Ovary (tissue), 7 donors: ENCODE measurements at regions not wholly inside any gene's neighbourhood (a gene's known extent, or its start where the extent isn't known, plus 50 kb on each side); places are given as distances from the start of the nearest gene placed in this dataset.

Source experiments
- DNase-seq, 5 donors: peaks; one replicate each; pipeline ENCODE4 v3.0.0-alpha.2; 2019 to 2020
- H3K27ac ChIP-seq, 2 donors: fragments of 200-600 bp; one replicate each; pipeline versions ENCODE4 v1.5.1 to v1.8.0; 2019 to 2022
- H3K27me3 ChIP-seq: fragments of 200-600 bp; one replicate; pipeline ENCODE4 v1.8.0; 2022
- H3K36me3 ChIP-seq: fragments of 200-600 bp; sonication (generic); one replicate; pipeline ENCODE4 v1.5.1; 2019
- H3K4me1 ChIP-seq: one replicate; pipeline ENCODE4 v1.8.1; 2013; ENCODE audit warnings: mild to moderate bottlenecking, moderate library complexity; ENCODE audit not compliant: insufficient read depth
- H3K4me3 ChIP-seq: fragments of 200-600 bp; sonication (generic); one replicate; pipeline ENCODE4 v1.5.1; 2017
- H3K9me3 ChIP-seq, 2 donors: fragments of 200-600 bp in 1 of 2; sonication (generic) in 1 of 2; one replicate each; pipeline versions ENCODE4 v1.5.1 to v1.8.1; 2013 to 2019; ENCODE audit warnings: mild to moderate bottlenecking in 1 of 2, moderate library complexity in 1 of 2
- EP300 ChIP-seq: sonication (generic); formaldehyde crosslinking; IDR thresholded peaks from one replicate; pipeline ENCODE4 v1.6.1; 2017; ENCODE audit warnings: antibody characterized with exemption
- POLR2A ChIP-seq: fragments of 450-650 bp; IDR thresholded peaks from one replicate; pipeline ENCODE4 v1.6.1; 2017; ENCODE audit warnings: antibody characterized with exemption, mild to moderate bottlenecking, moderate library complexity
- WGBS, 3 donors: extraction: QIAGEN DNeasy Blood & Tissue Kit in 1 of 3; methylation state at CpG; one replicate each; pipeline versions ENCODE4 v1.1.5 to v1.1.7; 2013 to 2017; 5-methylcytosine and 5-hydroxymethylcytosine counted together
- intact Hi-C, 4 donors: fragments of 100-400 bp; cut with DNase I; formaldehyde crosslinking; loops; one replicate each; pipeline versions ENCODE4 v1.11.0 to v1.15.1; 2022 to 2023
- TF ChIP-seq, protein P1 (sequence below), 3 donors: fragments of 450-650 bp in 2 of 3; fragments of 200-600 bp in 1 of 3; IDR thresholded peaks; one replicate each; pipeline versions ENCODE4 v1.5.1 to v1.8.0; 2016 to 2022; ENCODE audit warnings: antibody characterized with exemption in 3 of 3, mild to moderate bottlenecking in 1 of 3
- donor health status: DM: no; HTN: no; CAD: no; lungs with moderate emphysema.
- donor health status: DM: no; HTN: no; CAD: no.
- donor health status: Bipolar disorder and iron deficiency.
- donor health status: DM: no; HTN: no; CAD: no.
- donor health status: DM: yes; HTN: yes; CAD: no.

- no peak overlapping the region for H3K4me3 ChIP-seq
- intact Hi-C loops: no loop called here
- no peaks in the 10 kb centered on the region for H3K36me3 ChIP-seq
- TF ChIP-seq POLR2A: no peak
- TF ChIP-seq, protein P1, sequence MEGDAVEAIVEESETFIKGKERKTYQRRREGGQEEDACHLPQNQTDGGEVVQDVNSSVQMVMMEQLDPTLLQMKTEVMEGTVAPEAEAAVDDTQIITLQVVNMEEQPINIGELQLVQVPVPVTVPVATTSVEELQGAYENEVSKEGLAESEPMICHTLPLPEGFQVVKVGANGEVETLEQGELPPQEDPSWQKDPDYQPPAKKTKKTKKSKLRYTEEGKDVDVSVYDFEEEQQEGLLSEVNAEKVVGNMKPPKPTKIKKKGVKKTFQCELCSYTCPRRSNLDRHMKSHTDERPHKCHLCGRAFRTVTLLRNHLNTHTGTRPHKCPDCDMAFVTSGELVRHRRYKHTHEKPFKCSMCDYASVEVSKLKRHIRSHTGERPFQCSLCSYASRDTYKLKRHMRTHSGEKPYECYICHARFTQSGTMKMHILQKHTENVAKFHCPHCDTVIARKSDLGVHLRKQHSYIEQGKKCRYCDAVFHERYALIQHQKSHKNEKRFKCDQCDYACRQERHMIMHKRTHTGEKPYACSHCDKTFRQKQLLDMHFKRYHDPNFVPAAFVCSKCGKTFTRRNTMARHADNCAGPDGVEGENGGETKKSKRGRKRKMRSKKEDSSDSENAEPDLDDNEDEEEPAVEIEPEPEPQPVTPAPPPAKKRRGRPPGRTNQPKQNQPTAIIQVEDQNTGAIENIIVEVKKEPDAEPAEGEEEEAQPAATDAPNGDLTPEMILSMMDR (IDR thresholded peaks at IDR 0.05): no peak
- no peak for TF ChIP-seq EP300
- no peak for DNase-seq
- no peaks in the 10 kb centered on the region for H3K9me3 ChIP-seq
- WGBS, 3 donors: 82 to 100% (median 87%) methylated on average over 1 of the region's 1 CpG
- H3K4me1 ChIP-seq: no peaks in the 10 kb centered on the region
- H3K27ac ChIP-seq: no peak overlapping the region
- no peaks in the 10 kb centered on the region for H3K27me3 ChIP-seq
These were observed 438.9 kb downstream of the NAV3 start for GRCh38 chr12:78269620-78270019.

GRCh38 chr12:78271546-78271945, 440.9 kb downstream of the NAV3 start:
- H3K27me3 ChIP-seq: no peaks in the 10 kb centered on the region
- DNase-seq: no peak
- TF ChIP-seq POLR2A: no peak
- no peak for TF ChIP-seq EP300
- TF ChIP-seq, protein P1 (IDR thresholded peaks at IDR 0.05): no peak
- H3K27ac ChIP-seq: no peak overlapping the region
- no peaks in the 10 kb centered on the region for H3K36me3 ChIP-seq
- H3K9me3 ChIP-seq: no peaks in the 10 kb centered on the region
- no peaks in the 10 kb centered on the region for H3K4me1 ChIP-seq
- no peak overlapping the region for H3K4me3 ChIP-seq
- intact Hi-C loops: no loop called here
- 92 to 97% (median 96%) methylated on average over 3 of the region's 3 CpGs for WGBS, 3 donors

- Histone ChIP-seq H3K4me3 (no peak overlapping the region), H3K27me3 (no peaks in the 10 kb centered on the region), H3K9me3 (peaks cover 0 to 4% of the 10 kb centered on the region in 2 donors), H3K27ac (no peak overlapping the region), H3K4me1 (no peaks in the 10 kb centered on the region), H3K36me3 (no peaks in the 10 kb centered on the region)
- no peak for TF ChIP-seq EP300
- TF ChIP-seq, protein P1 (IDR thresholded peaks at IDR 0.05): no peak
- TF ChIP-seq POLR2A: no peak
- intact Hi-C loops: no loop called here
- DNase-seq: no peak
- 77 to 87% (median 85%) methylated on average over 2 of the region's 2 CpGs for WGBS, 3 donors
These were observed 445.2 kb downstream of the NAV3 start for GRCh38 chr12:78275886-78276285.

DNA sequence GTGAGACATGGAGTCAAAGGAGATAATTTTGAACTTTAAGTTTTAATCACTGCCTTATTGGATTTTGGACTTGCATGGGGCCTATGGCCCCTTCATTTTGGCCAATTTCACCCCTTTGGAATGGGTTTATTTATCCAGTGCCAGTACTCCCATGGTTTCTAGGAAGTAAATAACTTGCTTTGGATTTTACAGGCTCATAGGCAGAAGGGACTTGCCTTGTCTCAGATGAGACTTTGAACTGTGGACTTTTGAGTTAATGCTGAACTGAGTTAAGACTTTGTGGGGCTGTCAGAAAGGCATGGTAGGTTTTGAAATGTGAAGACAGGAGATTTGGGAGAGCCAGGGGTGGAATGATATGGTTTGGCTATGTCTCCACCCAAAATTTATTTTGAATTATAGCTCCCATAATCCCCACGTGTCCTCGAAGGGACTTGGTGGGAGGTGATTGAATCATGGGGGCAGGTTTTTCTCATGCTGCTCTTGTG, 448.1 kb downstream of the NAV3 start:
- WGBS, 3 donors: 85 to 100% (median 95%) methylated on average over 2 of the region's 2 CpGs
- no peak overlapping the region for H3K4me3 ChIP-seq
- no peaks in the 10 kb centered on the region for H3K36me3 ChIP-seq
- no peaks in the 10 kb centered on the region for H3K4me1 ChIP-seq
- TF ChIP-seq POLR2A: no peak
- TF ChIP-seq, protein P1 (IDR thresholded peaks at IDR 0.05): no peak
- TF ChIP-seq EP300: no peak
- no peak overlapping the region for H3K27ac ChIP-seq
- intact Hi-C loops: no loop called here
- H3K27me3 ChIP-seq: no peaks in the 10 kb centered on the region
- DNase-seq: no peak
- H3K9me3 ChIP-seq: peaks cover 0 to 4% of the 10 kb centered on the region in 2 donors
